ENCODE measurements at regions not wholly inside any gene's neighbourhood (a gene's known extent, or its start where the extent isn't known, plus 50 kb on each side); places are given as distances from the start of the nearest gene placed in this dataset.

DNA sequence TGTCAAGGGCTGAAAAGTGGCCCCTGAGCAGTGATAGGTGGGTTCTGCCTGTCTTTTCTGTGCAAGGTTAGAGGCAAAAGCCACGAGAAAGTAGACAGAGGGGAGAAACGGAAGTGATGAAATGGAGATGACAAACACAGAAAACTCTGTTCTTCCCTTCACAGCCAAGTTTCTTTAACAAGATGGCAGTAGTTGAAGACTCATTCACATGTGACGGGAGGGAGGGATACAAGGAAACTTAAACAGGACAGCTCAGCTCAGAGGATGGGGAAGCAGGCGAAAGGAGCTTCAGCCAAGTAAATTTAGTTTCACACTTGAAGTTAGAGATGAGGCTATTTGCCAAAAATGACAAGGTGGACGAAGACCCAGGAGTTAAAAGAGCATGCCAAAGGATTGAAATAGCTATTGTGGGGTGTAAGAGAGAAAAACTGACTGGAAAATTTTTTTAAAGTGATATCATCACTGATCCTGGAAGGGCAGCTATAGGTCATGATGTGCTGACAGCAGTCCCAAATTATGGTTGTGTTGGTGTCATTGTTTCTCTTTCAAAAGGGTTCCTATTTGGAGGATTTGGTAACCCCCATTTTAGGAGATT, 347.9 kb downstream of the EFNB2 start:
- TF ChIP-seq, protein P1, sequence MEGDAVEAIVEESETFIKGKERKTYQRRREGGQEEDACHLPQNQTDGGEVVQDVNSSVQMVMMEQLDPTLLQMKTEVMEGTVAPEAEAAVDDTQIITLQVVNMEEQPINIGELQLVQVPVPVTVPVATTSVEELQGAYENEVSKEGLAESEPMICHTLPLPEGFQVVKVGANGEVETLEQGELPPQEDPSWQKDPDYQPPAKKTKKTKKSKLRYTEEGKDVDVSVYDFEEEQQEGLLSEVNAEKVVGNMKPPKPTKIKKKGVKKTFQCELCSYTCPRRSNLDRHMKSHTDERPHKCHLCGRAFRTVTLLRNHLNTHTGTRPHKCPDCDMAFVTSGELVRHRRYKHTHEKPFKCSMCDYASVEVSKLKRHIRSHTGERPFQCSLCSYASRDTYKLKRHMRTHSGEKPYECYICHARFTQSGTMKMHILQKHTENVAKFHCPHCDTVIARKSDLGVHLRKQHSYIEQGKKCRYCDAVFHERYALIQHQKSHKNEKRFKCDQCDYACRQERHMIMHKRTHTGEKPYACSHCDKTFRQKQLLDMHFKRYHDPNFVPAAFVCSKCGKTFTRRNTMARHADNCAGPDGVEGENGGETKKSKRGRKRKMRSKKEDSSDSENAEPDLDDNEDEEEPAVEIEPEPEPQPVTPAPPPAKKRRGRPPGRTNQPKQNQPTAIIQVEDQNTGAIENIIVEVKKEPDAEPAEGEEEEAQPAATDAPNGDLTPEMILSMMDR (IDR thresholded peaks at IDR 0.05; ENCODE audit: borderline replicate concordance, extremely low read depth, low read length, poor library complexity, severe bottlenecking): no peak
- TF ChIP-seq EZH2 (IDR thresholded peaks at IDR 0.05; ENCODE audit: borderline replicate concordance, low read depth, low read length, severe bottlenecking): no peak
